ENCODE measurements at regions not wholly inside any gene's neighbourhood (a gene's known extent, or its start where the extent isn't known, plus 50 kb on each side); places are given as distances from the start of the nearest gene placed in this dataset.

DNA sequence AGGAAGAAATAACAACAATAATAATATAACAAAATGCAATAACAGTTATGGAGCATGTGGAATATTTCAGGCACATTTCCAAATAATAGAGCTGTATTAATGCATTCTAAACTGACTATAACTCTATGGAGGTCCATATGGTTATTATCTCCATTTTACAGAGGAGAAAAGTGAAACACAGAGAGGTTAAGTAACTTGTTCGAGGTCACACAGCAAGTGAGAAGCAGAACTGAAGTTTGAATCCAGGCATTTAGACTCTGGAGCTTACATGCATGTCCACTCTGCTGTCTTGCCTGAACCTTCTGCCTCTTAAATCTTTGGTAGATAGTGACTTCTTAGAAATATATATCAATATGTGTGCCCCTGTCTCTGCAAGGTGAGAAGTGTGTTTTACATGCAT lies 350.8 kb downstream of the GADD45G start:
- Histone ChIP-seq H3K9me3 (no peaks in the 10 kb centered on the region), H3K27ac (no peak overlapping the region), H3K36me3 (no peaks in the 10 kb centered on the region), H3K27me3 (no peaks in the 10 kb centered on the region), H3K4me1 (peaks cover 0 to 4% (median 0%) of the 10 kb centered on the region in 4 donors), H3K4me3 (no peak overlapping the region)
- intact Hi-C loops (cut with DNase I; ENCODE audit: low total_unique reads) (no loop called here), in situ Hi-C loops (cut with MboI; ENCODE audit: low pct_ligation_motif_present in 1 of 4, low pct_unique_long_range_greater_than_20kb in 1 of 4, low sequenced_read_pairs in 3 of 4) (no loop called here)
- TF ChIP-seq POLR2AphosphoS5 (IDR thresholded peaks at IDR 0.05), result no peak
- no peak for TF ChIP-seq POLR2A (IDR thresholded peaks at IDR 0.05)
- no peak for TF ChIP-seq EP300 (IDR thresholded peaks at IDR 0.05; ENCODE audit: low read depth)
- TF ChIP-seq, protein P1, sequence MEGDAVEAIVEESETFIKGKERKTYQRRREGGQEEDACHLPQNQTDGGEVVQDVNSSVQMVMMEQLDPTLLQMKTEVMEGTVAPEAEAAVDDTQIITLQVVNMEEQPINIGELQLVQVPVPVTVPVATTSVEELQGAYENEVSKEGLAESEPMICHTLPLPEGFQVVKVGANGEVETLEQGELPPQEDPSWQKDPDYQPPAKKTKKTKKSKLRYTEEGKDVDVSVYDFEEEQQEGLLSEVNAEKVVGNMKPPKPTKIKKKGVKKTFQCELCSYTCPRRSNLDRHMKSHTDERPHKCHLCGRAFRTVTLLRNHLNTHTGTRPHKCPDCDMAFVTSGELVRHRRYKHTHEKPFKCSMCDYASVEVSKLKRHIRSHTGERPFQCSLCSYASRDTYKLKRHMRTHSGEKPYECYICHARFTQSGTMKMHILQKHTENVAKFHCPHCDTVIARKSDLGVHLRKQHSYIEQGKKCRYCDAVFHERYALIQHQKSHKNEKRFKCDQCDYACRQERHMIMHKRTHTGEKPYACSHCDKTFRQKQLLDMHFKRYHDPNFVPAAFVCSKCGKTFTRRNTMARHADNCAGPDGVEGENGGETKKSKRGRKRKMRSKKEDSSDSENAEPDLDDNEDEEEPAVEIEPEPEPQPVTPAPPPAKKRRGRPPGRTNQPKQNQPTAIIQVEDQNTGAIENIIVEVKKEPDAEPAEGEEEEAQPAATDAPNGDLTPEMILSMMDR (IDR thresholded peaks at IDR 0.05), result no peak
- 80 to 81% methylated on average over 1 of the region's 1 CpG for whole genome bisulfite sequencing, 2 donors (ENCODE audit: low coverage in 1 of 2)
- DNase-seq, result no peak

DNA sequence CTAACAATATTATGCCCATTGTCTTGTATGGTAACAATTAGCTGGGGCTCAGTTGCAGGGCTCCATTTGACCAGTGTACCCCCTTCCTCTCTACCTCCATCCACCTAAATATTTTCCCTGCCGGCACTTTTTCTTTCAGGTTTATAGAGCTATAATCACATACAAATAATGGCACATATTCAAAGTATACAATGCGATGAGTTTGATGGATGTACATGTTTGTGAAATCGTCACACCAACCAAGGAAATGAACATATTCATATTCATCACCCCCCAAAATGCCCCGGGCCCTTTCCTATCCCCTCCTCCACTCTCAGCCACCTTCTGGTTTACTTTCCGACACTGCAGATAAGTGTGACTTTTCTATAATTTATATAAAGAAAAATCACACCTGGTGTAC lies 351.5 kb downstream of the GADD45G start:
- TF ChIP-seq, protein P1 (IDR thresholded peaks at IDR 0.05), result no peak
- TF ChIP-seq EP300 (IDR thresholded peaks at IDR 0.05; ENCODE audit: low read depth) (no peak), POLR2AphosphoS5 (IDR thresholded peaks at IDR 0.05) (no peak), POLR2A (IDR thresholded peaks at IDR 0.05) (no peak)
- Histone ChIP-seq H3K4me3 (no peak overlapping the region), H3K27me3 (no peaks in the 10 kb centered on the region), H3K4me1 (peaks cover 0 to 9% (median 0%) of the 10 kb centered on the region in 4 donors), H3K9me3 (no peaks in the 10 kb centered on the region), H3K36me3 (no peaks in the 10 kb centered on the region), H3K27ac (no peak overlapping the region)
- in situ Hi-C loops (cut with MboI; ENCODE audit: low pct_ligation_motif_present in 1 of 4, low pct_unique_long_range_greater_than_20kb in 1 of 4, low sequenced_read_pairs in 3 of 4) (no loop called here), intact Hi-C loops (cut with DNase I; ENCODE audit: low total_unique reads) (no loop called here)
- DNase-seq, result no peak
- 45 to 57% methylated on average over 5 of the region's 5 CpGs for WGBS, 2 donors (ENCODE audit: low coverage in 1 of 2)

DNA sequence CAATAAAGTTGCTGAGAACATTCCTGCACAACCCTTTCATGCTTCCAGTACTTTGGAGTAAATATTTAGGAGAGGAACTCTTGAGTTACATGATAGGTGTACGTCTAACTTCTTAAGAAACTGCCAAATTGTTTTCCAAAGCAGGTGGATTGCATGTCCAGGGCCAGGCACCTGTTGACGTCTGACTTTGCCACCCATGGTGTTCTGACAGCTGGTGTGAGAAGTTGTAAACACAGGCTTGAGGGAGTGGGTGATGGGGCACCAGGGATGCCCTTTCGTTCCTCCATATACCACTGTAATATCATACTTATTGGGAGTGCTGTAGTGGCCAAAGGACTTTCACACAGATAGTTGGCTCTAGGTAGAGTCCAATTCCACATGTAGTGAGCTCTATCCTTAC lies 352.1 kb downstream of the GADD45G start:
- WGBS, 2 donors (ENCODE audit: low coverage in 1 of 2), result 71 to 80% methylated on average over 1 to 3 of the region's 3 CpGs
- no peak for DNase-seq
- H3K36me3 ChIP-seq, result no peaks in the 10 kb centered on the region

DNA sequence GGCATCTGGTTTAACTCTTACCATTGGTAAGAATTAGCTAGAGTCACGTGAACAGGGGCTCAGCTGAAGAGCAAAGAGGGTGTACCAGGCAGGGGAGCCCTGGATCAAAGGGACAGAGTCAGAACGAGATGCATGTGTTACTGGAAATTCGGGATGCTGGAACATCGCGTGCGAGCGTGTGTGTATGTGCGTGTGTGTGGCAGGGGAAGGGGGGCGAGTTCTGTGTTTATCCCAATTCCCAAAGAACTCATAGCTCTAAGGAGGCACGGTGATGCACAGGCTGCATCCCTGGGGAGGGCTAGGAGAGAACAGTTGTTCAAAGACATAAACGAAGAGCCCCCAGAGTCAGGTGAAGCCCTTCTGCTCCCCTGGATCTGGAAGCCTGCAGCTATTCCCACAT lies 353.3 kb downstream of the GADD45G start:
- H3K4me3 ChIP-seq, result no peak overlapping the region
- TF ChIP-seq POLR2AphosphoS5 (IDR thresholded peaks at IDR 0.05) (no peak), EP300 (IDR thresholded peaks at IDR 0.05; ENCODE audit: low read depth) (no peak), POLR2A (IDR thresholded peaks at IDR 0.05) (no peak)
- TF ChIP-seq, protein P1 (IDR thresholded peaks at IDR 0.05), result no peak
- 80 to 91% methylated on average over 4 to 11 of the region's 11 CpGs for WGBS, 2 donors (ENCODE audit: low coverage in 1 of 2)
- H3K27me3 ChIP-seq, result no peaks in the 10 kb centered on the region
- intact Hi-C loops (cut with DNase I; ENCODE audit: low total_unique reads) (no loop called here), in situ Hi-C loops (cut with MboI; ENCODE audit: low pct_ligation_motif_present in 1 of 4, low pct_unique_long_range_greater_than_20kb in 1 of 4, low sequenced_read_pairs in 3 of 4) (no loop called here)
- H3K9me3 ChIP-seq, result no peaks in the 10 kb centered on the region
- H3K27ac ChIP-seq, result no peak overlapping the region
- peaks cover 0 to 25% (median 4%) of the 10 kb centered on the region in 4 donors for H3K4me1 ChIP-seq
- no peak for DNase-seq
- H3K36me3 ChIP-seq, result no peaks in the 10 kb centered on the region

More for the DNA sequence above, 352.1 kb downstream of the GADD45G start:
- Histone ChIP-seq H3K4me3 (no peak overlapping the region), H3K4me1 (peaks cover 0 to 15% (median 0%) of the 10 kb centered on the region in 4 donors), H3K27ac (no peak overlapping the region), H3K27me3 (no peaks in the 10 kb centered on the region), H3K9me3 (no peaks in the 10 kb centered on the region)
- intact Hi-C loops (cut with DNase I; ENCODE audit: low total_unique reads) (no loop called here), in situ Hi-C loops (cut with MboI; ENCODE audit: low pct_ligation_motif_present in 1 of 4, low pct_unique_long_range_greater_than_20kb in 1 of 4, low sequenced_read_pairs in 3 of 4) (no loop called here)
- TF ChIP-seq EP300 (IDR thresholded peaks at IDR 0.05; ENCODE audit: low read depth), result no peak
- no peak for TF ChIP-seq POLR2A (IDR thresholded peaks at IDR 0.05)
- TF ChIP-seq, protein P1 (IDR thresholded peaks at IDR 0.05), result no peak
- no peak for TF ChIP-seq POLR2AphosphoS5 (IDR thresholded peaks at IDR 0.05)
